ENCODE measurements at regions not wholly inside any gene's neighbourhood (a gene's known extent, or its start where the extent isn't known, plus 50 kb on each side); places are given as distances from the start of the nearest gene placed in this dataset.

GRCh38 chr1:177833631-177834030, 136.2 kb downstream of the SEC16B start:
- DNase-seq (ENCODE audit: low spot score in 2 of 2): no peak
- intact Hi-C loops (cut with DNase I; ENCODE audit: low total_unique reads): no loop called here
- H3K9me3 ChIP-seq: no peaks in the 10 kb centered on the region
- TF ChIP-seq POLR2AphosphoS5 (IDR thresholded peaks at IDR 0.05): no peak
- no peak for TF ChIP-seq POLR2A (IDR thresholded peaks at IDR 0.05)
- TF ChIP-seq CTCF (IDR thresholded peaks at IDR 0.05): no peak
- no peaks in the 10 kb centered on the region for H3K4me1 ChIP-seq
- H3K27me3 ChIP-seq: no peaks in the 10 kb centered on the region
- H3K36me3 ChIP-seq: no peaks in the 10 kb centered on the region
- no peak overlapping the region for H3K4me3 ChIP-seq
- H3K27ac ChIP-seq: no peak overlapping the region

DNA sequence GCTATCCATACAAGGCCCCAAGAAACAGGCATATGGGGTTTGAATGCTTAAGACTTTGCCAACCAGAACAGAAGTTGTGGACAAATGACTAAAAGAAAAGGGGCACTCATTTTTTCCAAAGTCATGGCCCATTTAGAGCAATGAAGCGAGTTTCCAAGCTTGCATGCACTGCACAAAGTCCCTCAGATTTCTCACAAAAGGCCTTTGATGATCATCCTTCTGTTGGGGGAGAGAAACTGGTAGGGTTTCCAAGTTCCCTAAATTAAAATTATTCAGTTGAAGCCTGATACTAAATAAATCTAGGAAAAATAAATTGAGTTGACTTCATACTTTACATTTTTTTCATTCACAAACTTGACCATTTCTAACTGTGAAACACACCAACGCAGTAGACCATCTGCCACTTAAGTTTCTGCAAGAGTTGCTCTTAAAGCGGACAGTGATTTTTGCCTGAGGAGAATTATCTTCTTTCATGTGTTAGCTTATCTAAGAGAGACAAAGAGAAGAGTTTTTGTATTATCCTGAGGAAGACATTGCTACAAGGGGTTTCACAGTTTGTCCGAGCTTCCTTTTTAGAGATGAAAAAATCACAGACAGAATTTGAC, 139.2 kb downstream of the SEC16B start:
- Histone ChIP-seq H3K36me3 (no peaks in the 10 kb centered on the region), H3K27ac (no peak overlapping the region), H3K4me1 (no peaks in the 10 kb centered on the region), H3K27me3 (no peaks in the 10 kb centered on the region), H3K9me3 (no peaks in the 10 kb centered on the region), H3K4me3 (no peak overlapping the region)
- no peak for DNase-seq (ENCODE audit: low spot score in 2 of 2)
- no peak for TF ChIP-seq POLR2A (IDR thresholded peaks at IDR 0.05)
- no peak for TF ChIP-seq CTCF (IDR thresholded peaks at IDR 0.05)
- no peak for TF ChIP-seq POLR2AphosphoS5 (IDR thresholded peaks at IDR 0.05)
- intact Hi-C loops (cut with DNase I; ENCODE audit: low total_unique reads): no loop called here

GRCh38 chr1:177825276-177825901, 144.5 kb downstream of the SEC16B start:
- intact Hi-C loops (cut with DNase I; ENCODE audit: low total_unique reads): no loop called here
- no peak overlapping the region for H3K4me3 ChIP-seq
- H3K4me1 ChIP-seq: no peaks in the 10 kb centered on the region
- TF ChIP-seq POLR2AphosphoS5 (IDR thresholded peaks at IDR 0.05): no peak
- TF ChIP-seq CTCF (IDR thresholded peaks at IDR 0.05): no peak
- no peak for TF ChIP-seq POLR2A (IDR thresholded peaks at IDR 0.05)
- no peaks in the 10 kb centered on the region for H3K9me3 ChIP-seq
- no peak for DNase-seq (ENCODE audit: low spot score in 2 of 2)
- no peaks in the 10 kb centered on the region for H3K36me3 ChIP-seq
- H3K27ac ChIP-seq: no peak overlapping the region
- no peaks in the 10 kb centered on the region for H3K27me3 ChIP-seq

GRCh38 chr1:177824508-177824982, 145.3 kb downstream of the SEC16B start:
- Histone ChIP-seq H3K9me3 (no peaks in the 10 kb centered on the region), H3K4me1 (no peaks in the 10 kb centered on the region), H3K27ac (no peak overlapping the region), H3K36me3 (no peaks in the 10 kb centered on the region), H3K4me3 (no peak overlapping the region), H3K27me3 (no peaks in the 10 kb centered on the region)
- no peak for DNase-seq (ENCODE audit: low spot score in 2 of 2)
- intact Hi-C loops (cut with DNase I; ENCODE audit: low total_unique reads): no loop called here
- TF ChIP-seq POLR2AphosphoS5 (IDR thresholded peaks at IDR 0.05): no peak
- TF ChIP-seq POLR2A (IDR thresholded peaks at IDR 0.05): no peak
- no peak for TF ChIP-seq CTCF (IDR thresholded peaks at IDR 0.05)

- peaks cover 0 to 4% of the 10 kb centered on the region in 2 donors for H3K9me3 ChIP-seq
- no peaks in the 10 kb centered on the region for H3K36me3 ChIP-seq
- no peak for TF ChIP-seq POLR2A (IDR thresholded peaks at IDR 0.05)
- no peak for TF ChIP-seq CTCF (IDR thresholded peaks at IDR 0.05)
- TF ChIP-seq POLR2AphosphoS5 (IDR thresholded peaks at IDR 0.05): no peak
- no peaks in the 10 kb centered on the region for H3K27me3 ChIP-seq
- intact Hi-C loops (cut with DNase I; ENCODE audit: low total_unique reads): no loop called here
- H3K27ac ChIP-seq: no peak overlapping the region
- no peak overlapping the region for H3K4me3 ChIP-seq
- no peak for DNase-seq (ENCODE audit: low spot score in 2 of 2)
- no peaks in the 10 kb centered on the region for H3K4me1 ChIP-seq
Measured at GRCh38 chr1:177820213-177820612, 149.6 kb downstream of the SEC16B start.

All from breast epithelium (tissue), 4 donors.